ENCODE measurements at regions not wholly inside any gene's neighbourhood (a gene's known extent, or its start where the extent isn't known, plus 50 kb on each side); places are given as distances from the start of the nearest gene placed in this dataset.
A peak's percentile ranks its signal among the peaks of the same experiment; 100 is the strongest.

DNA sequence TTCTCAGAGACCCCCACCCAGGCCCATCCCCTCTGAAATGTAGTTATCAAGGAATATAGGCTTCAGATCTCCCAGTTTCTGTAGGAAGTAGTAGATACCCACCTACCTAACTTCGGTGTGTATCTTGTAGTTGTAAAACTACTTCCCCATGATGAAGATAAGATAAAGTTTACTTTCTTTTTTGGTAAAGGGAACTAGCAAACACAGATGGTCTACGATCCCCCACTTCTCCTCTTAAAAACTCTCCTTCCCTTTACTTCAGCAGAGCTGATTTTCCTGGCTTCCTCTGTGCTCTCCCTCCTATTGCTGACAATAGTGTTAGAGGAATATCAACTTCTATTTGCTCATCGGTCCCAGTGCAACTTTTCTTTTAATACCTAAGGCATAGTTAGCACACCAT lies 395.2 kb downstream of the RPL10L start:
- intact Hi-C loops (cut with DNase I) = no loop called here
- no peaks in the 10 kb centered on the region for H3K36me3 ChIP-seq
- no peaks in the 10 kb centered on the region for H3K4me1 ChIP-seq (replicated peaks)
- no peak overlapping the region for H3K4me3 ChIP-seq
- WGBS = 56% methylated on average over 3 of the region's 3 CpGs
- no peak for DNase-seq (ENCODE audit: low spot score)
- no peaks in the 10 kb centered on the region for H3K27me3 ChIP-seq (replicated peaks; ENCODE audit: insufficient read depth)
- TF ChIP-seq POLR2A (IDR thresholded peaks at IDR 0.05) (no peak), POLR2AphosphoS5 (IDR thresholded peaks at IDR 0.05) (no peak)
- TF ChIP-seq, protein P1, sequence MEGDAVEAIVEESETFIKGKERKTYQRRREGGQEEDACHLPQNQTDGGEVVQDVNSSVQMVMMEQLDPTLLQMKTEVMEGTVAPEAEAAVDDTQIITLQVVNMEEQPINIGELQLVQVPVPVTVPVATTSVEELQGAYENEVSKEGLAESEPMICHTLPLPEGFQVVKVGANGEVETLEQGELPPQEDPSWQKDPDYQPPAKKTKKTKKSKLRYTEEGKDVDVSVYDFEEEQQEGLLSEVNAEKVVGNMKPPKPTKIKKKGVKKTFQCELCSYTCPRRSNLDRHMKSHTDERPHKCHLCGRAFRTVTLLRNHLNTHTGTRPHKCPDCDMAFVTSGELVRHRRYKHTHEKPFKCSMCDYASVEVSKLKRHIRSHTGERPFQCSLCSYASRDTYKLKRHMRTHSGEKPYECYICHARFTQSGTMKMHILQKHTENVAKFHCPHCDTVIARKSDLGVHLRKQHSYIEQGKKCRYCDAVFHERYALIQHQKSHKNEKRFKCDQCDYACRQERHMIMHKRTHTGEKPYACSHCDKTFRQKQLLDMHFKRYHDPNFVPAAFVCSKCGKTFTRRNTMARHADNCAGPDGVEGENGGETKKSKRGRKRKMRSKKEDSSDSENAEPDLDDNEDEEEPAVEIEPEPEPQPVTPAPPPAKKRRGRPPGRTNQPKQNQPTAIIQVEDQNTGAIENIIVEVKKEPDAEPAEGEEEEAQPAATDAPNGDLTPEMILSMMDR (IDR thresholded peaks at IDR 0.05) = no peak
- no peaks in the 10 kb centered on the region for H3K9me3 ChIP-seq
- H3K27ac ChIP-seq = no peak overlapping the region

DNA sequence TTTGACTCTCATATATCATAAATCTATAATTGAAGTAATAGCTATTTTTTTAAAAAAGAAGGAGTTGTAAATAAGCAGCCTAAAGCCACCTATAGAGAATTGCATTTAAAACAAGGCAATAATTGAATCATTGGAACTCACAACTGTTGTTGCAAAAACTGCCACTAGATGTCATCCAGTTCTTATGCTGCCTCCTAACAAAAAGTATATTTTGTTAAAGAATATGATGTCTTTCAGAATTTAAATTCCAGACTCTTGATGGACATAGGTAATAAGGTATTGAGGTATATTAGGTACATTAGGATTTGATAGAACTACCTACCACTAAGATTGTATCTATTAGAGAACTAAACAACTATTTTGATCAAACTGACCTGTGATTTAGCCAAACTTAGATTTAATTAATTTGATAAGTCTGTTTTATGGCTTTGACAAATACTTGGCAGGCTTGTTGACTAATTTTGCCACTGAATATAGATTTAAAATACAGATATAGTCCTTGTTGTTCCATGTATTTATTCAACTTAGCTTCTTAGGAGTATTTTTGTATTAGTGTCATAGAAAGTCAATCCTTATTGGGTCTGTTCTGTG lies 401.4 kb downstream of the RPL10L start:
- no peak for TF ChIP-seq POLR2AphosphoS5 (IDR thresholded peaks at IDR 0.05)
- no peak for TF ChIP-seq POLR2A (IDR thresholded peaks at IDR 0.05)
- TF ChIP-seq, protein P1 (IDR thresholded peaks at IDR 0.05) = peak in 2 of 4 experiments; percentile 20 to 60
- Histone ChIP-seq H3K27me3 (replicated peaks; ENCODE audit: insufficient read depth) (no peaks in the 10 kb centered on the region), H3K27ac (no peak overlapping the region), H3K4me3 (no peak overlapping the region), H3K36me3 (no peaks in the 10 kb centered on the region), H3K9me3 (no peaks in the 10 kb centered on the region), H3K4me1 (replicated peaks) (no peaks in the 10 kb centered on the region)
- no peak for DNase-seq (ENCODE audit: low spot score)
- intact Hi-C loops (cut with DNase I) = no loop called here

DNA sequence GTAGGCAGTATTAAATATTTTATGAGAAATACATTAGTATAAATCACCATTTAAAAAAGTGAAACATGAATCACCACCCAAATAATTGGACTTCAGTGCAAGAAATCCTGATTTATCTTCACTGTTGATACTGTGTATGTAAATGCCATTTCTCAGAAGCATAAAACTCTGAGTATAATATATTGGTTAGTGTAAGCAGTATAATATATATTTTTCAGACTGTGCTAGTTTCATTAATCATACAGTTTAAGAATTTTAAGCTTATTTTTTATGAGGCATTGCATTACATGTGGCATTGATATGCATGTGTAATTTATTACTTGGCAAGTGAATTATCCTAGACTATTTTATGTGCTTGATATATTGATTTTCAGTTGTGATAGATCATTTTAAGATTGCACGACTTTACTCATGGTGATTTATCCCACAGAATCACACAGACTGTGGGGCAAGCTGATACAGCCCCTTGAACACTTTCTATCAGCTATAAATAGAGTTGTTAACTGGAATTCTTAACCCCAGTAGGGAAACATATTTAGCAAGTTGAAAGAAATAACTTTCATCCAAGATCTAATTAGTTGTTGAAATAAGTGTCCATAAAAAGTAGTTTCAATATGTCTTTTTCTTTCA lies 403.5 kb downstream of the RPL10L start:
- Histone ChIP-seq H3K36me3 (no peaks in the 10 kb centered on the region), H3K27ac (no peak overlapping the region), H3K9me3 (no peaks in the 10 kb centered on the region), H3K4me3 (no peak overlapping the region), H3K27me3 (replicated peaks; ENCODE audit: insufficient read depth) (no peaks in the 10 kb centered on the region), H3K4me1 (replicated peaks) (no peaks in the 10 kb centered on the region)
- no peak for DNase-seq (ENCODE audit: low spot score)
- WGBS = 15% methylated on average over 1 of the region's 1 CpG
- TF ChIP-seq POLR2A (IDR thresholded peaks at IDR 0.05) (no peak), POLR2AphosphoS5 (IDR thresholded peaks at IDR 0.05) (no peak)
- TF ChIP-seq, protein P1 (IDR thresholded peaks at IDR 0.05) = no peak
- intact Hi-C loops (cut with DNase I) = no loop called here

DNA sequence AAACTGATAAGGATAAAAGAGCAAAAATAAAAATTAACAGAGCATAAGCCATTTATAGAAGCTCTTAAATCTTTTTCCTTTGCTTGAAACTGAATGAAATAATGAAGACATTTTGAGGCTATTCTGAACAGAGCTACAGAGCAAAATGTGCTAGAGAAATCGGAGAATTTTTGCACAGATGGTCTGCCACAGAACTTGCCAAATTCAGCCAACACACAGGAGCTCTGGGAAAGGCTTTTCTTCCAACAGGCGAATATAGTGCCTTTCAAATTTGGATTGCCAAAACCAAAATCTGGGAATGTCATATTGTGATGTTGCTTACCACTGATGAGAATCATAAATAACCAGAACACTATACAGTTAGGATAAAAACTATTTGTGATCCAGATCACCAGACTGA lies 406.3 kb downstream of the RPL10L start:
- DNase-seq (ENCODE audit: low spot score) = no peak
- no peak overlapping the region for H3K4me3 ChIP-seq
- H3K27ac ChIP-seq = no peak overlapping the region
- no peaks in the 10 kb centered on the region for H3K4me1 ChIP-seq (replicated peaks)
- intact Hi-C loops (cut with DNase I) = no loop called here
- no peaks in the 10 kb centered on the region for H3K27me3 ChIP-seq (replicated peaks; ENCODE audit: insufficient read depth)
- no peaks in the 10 kb centered on the region for H3K9me3 ChIP-seq
- no peaks in the 10 kb centered on the region for H3K36me3 ChIP-seq
- TF ChIP-seq, protein P1 (IDR thresholded peaks at IDR 0.05) = no peak
- TF ChIP-seq POLR2AphosphoS5 (IDR thresholded peaks at IDR 0.05) = no peak
- TF ChIP-seq POLR2A (IDR thresholded peaks at IDR 0.05) = no peak
- 82% methylated on average over 2 of the region's 2 CpGs for WGBS

DNA sequence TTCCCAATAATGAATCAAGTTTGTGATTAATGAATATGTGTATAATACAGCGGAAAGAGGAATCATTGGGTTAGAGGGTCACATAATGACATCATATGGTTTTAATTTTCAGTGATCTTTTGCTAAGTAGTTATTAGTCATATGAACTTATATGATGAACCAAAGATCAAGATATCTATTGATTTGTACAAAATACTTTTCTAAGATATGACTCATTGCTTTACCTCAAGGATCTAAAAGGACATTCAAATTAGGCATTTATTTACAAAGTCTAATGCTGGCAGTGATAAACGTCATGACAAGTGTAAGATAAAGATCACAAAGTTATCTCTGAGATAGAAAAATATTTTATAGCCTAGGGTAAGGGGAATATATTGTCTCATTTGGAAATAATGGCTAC lies 417.8 kb downstream of the RPL10L start:
- WGBS = 45% methylated on average over 2 of the region's 2 CpGs
- no peak for TF ChIP-seq POLR2AphosphoS5 (IDR thresholded peaks at IDR 0.05)
- TF ChIP-seq, protein P1 (IDR thresholded peaks at IDR 0.05) = no peak

More for the DNA sequence above, 417.8 kb downstream of the RPL10L start:
- Histone ChIP-seq H3K4me3 (no peak overlapping the region), H3K27me3 (replicated peaks; ENCODE audit: insufficient read depth) (no peaks in the 10 kb centered on the region), H3K9me3 (no peaks in the 10 kb centered on the region), H3K36me3 (no peaks in the 10 kb centered on the region), H3K27ac (no peak overlapping the region), H3K4me1 (replicated peaks) (no peaks in the 10 kb centered on the region)
- intact Hi-C loops (cut with DNase I) = no loop called here
- no peak for DNase-seq (ENCODE audit: low spot score)
